SJCRH30 (cell line): ENCODE measurements at regions not wholly inside any gene's neighbourhood (a gene's known extent, or its start where the extent isn't known, plus 50 kb on each side); places are given as distances from the start of the nearest gene placed in this dataset.

ENCODE experiments used
- DNase-seq, 2 experiments: peaks; one replicate each; pipeline ENCODE4 v3.0.0-alpha.2; 2015 to 2020
- H3K27ac ChIP-seq: fragments of 250-450 bp; sonication (Bioruptor Pico); 2 replicates; pipeline ENCODE4 v1.5.1; 2020; ENCODE audit warnings: mild to moderate bottlenecking, moderate library complexity
- H3K27me3 ChIP-seq: fragments of 250-450 bp; sonication (Bioruptor Pico); 2 replicates; pipeline ENCODE4 v1.5.1; 2020; ENCODE audit warnings: mild to moderate bottlenecking, moderate library complexity
- H3K36me3 ChIP-seq: fragments of 250-450 bp; sonication (Bioruptor Pico); 2 replicates; pipeline ENCODE4 v1.5.1; 2020; ENCODE audit warnings: mild to moderate bottlenecking, moderate library complexity
- H3K4me1 ChIP-seq: fragments of 250-450 bp; sonication (Bioruptor Pico); 2 replicates; pipeline ENCODE4 v1.5.1; 2020; ENCODE audit warnings: mild to moderate bottlenecking, moderate library complexity
- H3K4me3 ChIP-seq: fragments of 250-450 bp; sonication (Bioruptor Pico); 2 replicates; pipeline ENCODE4 v1.5.1; 2020; ENCODE audit warnings: mild to moderate bottlenecking, moderate library complexity
- H3K9me3 ChIP-seq: fragments of 250-450 bp; sonication (Bioruptor Pico); replicated peaks from 2 replicates; pipeline ENCODE4 v1.5.1; 2020; ENCODE audit warnings: mild to moderate bottlenecking, moderate library complexity

DNA sequence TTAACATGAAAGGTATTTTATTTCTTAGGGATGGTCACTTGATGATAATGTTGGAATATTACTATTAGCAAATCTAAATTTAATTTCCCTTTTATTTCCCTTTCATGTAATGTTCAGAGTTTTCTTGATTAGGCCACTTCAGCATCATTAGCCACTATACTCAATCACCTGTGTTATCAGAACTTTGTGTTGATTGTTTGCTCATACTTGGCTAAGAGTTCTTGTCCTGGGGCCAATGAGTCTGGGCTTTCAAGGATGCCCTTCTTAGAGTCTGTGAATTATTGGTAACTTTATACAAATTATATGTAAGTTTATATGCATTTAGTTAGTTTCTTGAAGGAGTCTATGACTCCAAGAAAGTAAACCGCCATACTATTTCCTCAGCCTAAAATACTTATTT lies 408.0 kb upstream of the DDX18 start:
- no peaks in the 10 kb centered on the region for H3K9me3 ChIP-seq
- no peak for DNase-seq
- no peaks in the 10 kb centered on the region for H3K4me1 ChIP-seq
- H3K4me3 ChIP-seq = no peak overlapping the region
- H3K27ac ChIP-seq = no peak overlapping the region
- no peaks in the 10 kb centered on the region for H3K36me3 ChIP-seq
- H3K27me3 ChIP-seq = no peaks in the 10 kb centered on the region

DNA sequence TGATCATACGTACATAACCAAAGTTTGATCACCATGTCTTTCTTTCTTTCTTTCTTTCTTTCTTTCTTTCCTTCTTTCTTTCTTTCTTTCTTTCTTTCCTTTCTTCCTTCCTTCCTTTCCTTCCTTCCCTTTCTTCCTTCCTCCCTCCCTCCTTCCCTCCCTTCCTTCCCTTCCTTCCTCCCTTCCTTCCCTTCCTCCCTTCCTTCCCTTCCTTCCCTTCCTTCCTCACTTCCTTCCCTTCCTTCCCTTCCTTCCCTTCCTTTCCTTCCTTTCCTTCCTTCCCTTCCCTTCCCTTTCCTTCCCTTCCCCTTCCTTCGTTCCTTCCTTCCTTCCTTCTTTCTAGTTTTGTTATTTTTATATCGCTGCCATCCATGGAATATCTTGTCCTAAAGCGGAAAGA lies 406.7 kb upstream of the DDX18 start:
- H3K4me1 ChIP-seq = no peaks in the 10 kb centered on the region
- no peaks in the 10 kb centered on the region for H3K9me3 ChIP-seq
- no peak overlapping the region for H3K4me3 ChIP-seq
- no peak for DNase-seq
- H3K27me3 ChIP-seq = no peaks in the 10 kb centered on the region
- no peaks in the 10 kb centered on the region for H3K36me3 ChIP-seq
- no peak overlapping the region for H3K27ac ChIP-seq

DNA sequence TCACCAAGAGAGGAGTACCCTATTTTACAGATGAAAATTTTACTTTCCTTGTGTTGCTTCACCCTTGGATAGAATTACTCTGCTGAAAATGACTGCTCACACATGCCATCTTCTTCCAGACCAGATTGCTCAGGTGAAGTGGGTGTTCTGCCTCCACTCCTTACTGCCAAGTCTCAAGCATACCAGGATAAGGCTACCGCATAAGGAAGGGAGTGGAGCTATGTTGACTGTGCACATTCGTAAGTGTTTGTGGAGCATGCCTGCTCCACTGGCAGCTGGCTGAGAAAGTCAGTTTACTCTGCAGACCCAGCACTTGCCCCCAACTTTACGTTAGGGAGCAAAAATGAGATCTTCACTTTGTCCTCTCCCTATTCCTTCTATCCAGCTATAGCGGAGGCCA lies 405.0 kb upstream of the DDX18 start:
- no peak overlapping the region for H3K27ac ChIP-seq

DNA sequence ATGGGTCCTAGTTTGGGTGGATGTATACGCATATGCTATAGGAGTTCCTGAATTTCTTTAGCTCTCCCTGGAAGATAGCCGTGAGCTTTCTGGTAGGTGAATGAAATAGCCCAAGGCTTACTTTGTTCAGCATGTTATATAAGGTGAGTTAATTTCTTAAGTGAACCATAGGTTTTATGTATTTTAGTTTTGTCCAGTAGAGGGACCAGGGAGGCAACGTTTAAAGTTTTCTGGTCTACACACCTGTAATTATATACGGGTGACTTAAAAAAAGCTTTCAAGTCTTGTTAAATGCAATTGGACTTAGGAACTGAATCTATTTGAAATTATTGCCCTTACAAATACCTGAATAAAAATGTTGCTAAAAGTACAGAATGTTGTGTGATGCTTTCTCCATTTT lies 402.5 kb upstream of the DDX18 start:
- Histone ChIP-seq H3K27me3 (no peaks in the 10 kb centered on the region), H3K9me3 (no peaks in the 10 kb centered on the region), H3K4me3 (no peak overlapping the region), H3K4me1 (no peaks in the 10 kb centered on the region), H3K36me3 (no peaks in the 10 kb centered on the region), H3K27ac (no peak overlapping the region)
- no peak for DNase-seq

More for the DNA sequence above, 405.0 kb upstream of the DDX18 start:
- H3K4me1 ChIP-seq = no peaks in the 10 kb centered on the region
- DNase-seq = no peak
- H3K9me3 ChIP-seq = no peaks in the 10 kb centered on the region
- no peaks in the 10 kb centered on the region for H3K36me3 ChIP-seq
- no peak overlapping the region for H3K4me3 ChIP-seq
- no peaks in the 10 kb centered on the region for H3K27me3 ChIP-seq

DNA sequence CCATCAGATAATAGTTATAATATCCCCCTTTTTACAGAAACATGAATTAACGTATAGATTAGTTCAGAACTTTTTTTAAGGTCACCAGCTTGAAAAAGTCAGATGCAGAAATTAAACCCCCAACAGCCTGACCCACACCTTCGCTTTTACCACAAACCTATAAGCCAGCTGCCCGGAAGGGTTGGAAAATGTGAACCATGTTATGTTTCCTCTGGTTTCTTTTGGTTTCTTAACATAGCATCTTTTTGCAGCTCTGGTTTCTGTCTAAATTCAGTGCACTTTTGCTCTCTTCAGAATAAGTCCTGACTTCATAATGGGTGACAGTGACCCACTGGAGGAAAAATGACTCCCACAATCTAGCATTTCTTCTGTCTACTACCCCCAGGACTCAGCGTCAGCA lies 381.7 kb upstream of the DDX18 start:
- H3K9me3 ChIP-seq = no peaks in the 10 kb centered on the region
- no peak for DNase-seq

DNA sequence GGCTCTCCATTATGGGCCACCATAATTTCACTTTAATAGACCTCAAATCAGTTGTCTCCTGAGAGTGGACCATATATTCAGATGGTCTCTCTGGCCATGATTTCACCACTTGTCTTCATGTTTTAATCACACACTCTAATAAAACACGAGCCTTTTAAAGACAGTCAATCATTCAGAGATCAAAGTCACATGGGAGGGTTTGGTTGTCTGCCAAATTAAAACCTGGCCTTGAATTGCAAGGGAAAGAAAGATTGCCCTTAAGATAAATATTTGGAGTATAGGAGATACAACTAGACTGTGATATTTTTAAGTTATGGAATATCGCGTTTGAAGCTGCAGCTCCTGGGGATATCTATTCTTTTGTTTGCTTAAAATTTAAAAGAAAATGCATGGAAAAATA lies 377.8 kb upstream of the DDX18 start:
- Histone ChIP-seq H3K36me3 (no peaks in the 10 kb centered on the region), H3K27me3 (no peaks in the 10 kb centered on the region), H3K27ac (no peak overlapping the region), H3K9me3 (no peaks in the 10 kb centered on the region), H3K4me3 (no peak overlapping the region), H3K4me1 (no peaks in the 10 kb centered on the region)
- no peak for DNase-seq

More for the DNA sequence above, 381.7 kb upstream of the DDX18 start:
- no peaks in the 10 kb centered on the region for H3K36me3 ChIP-seq
- no peak overlapping the region for H3K27ac ChIP-seq
- H3K4me3 ChIP-seq = no peak overlapping the region
- no peaks in the 10 kb centered on the region for H3K27me3 ChIP-seq
- no peaks in the 10 kb centered on the region for H3K4me1 ChIP-seq

DNA sequence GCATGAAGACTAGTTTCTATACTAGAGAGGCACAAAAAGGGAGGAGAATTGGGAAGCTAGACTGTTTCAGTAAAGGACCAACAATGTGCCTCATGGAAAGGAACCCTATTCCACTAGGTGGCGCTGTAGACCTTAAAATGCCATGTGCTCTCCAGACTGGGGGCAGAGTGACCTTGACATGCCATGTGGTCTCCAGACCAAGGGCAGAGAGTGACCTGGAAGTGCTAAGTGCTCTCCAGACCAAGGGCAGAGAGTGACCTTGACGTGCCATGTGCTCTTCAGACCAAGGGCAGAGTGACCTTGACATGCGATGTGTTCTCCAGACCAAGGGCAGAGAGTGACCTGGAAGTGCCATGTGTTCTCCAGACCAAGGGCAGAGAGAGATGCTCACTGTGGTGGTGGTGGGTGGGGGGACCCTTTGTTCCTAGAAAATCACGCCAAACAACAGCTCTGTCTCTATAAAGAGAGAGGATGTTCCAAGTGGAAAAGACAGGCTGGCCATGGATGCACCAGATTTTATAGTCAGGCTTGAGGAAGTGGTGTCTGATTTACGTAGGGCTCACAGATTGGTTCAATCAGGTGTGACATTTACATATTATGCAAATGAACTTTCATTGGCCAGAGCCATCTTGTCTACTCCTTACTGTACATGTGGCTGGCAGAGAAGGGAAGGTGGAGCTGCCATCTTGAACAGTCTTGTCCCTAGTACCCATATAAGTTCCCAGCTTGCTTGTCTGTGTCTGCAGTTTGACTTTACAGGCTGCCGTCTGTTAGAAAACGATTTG lies 344.0 kb upstream of the DDX18 start:
- Histone ChIP-seq H3K36me3 (no peaks in the 10 kb centered on the region), H3K4me1 (no peaks in the 10 kb centered on the region), H3K27me3 (no peaks in the 10 kb centered on the region), H3K27ac (no peak overlapping the region), H3K9me3 (no peaks in the 10 kb centered on the region), H3K4me3 (no peak overlapping the region)
- peak; percentile 46 to 77 for DNase-seq

DNA sequence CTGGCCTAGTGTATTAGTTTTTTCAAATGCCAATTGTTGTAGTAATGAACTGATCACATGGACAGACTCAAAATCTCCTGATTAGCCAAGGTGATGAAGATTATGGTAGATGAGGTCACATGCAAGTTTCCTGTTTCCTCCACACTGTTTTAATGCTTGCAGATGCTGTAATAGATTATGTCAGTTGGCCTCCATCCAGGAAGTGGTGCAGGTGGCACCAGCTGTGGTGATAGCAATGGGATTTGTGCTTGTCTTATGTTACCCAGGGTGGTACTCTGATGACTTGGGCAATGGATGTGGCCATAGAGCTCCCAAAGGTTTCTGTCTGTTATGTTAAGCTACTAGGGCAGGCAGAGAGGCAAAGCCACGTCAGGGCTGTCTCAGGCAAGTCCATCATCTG lies 332.9 kb upstream of the DDX18 start:
- DNase-seq = peak in 1 of 2 experiments; percentile 8
- Histone ChIP-seq H3K27me3 (no peaks in the 10 kb centered on the region), H3K27ac (no peak overlapping the region), H3K4me1 (no peaks in the 10 kb centered on the region), H3K4me3 (no peak overlapping the region), H3K36me3 (no peaks in the 10 kb centered on the region), H3K9me3 (0 out of 2 replicates have a peak, but pooled peaks cover 3% of the 10 kb centered on the region)

DNA sequence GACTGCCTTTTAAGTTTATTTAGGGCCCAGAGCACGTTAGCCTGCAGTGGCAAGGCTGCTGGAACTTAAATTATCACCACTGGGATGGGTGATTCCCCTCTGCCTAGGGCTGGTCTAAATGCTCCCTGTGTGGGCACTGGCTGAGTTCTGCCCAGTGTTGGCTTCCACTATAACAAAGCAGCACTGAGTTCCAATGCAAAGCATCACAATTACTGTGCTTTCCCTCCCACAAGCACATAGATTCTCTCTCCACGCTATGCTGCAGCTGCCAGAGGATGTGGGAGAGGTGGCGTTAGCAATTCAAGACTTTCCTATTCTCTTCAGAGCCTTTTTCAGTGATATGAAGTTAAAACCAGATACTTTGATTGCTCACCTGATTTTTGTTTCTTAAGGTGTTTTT lies 328.9 kb upstream of the DDX18 start:
- DNase-seq = no peak
- H3K9me3 ChIP-seq = no peaks in the 10 kb centered on the region
- no peaks in the 10 kb centered on the region for H3K27me3 ChIP-seq
- H3K4me3 ChIP-seq = no peak overlapping the region
- no peaks in the 10 kb centered on the region for H3K4me1 ChIP-seq
- no peaks in the 10 kb centered on the region for H3K36me3 ChIP-seq
- no peak overlapping the region for H3K27ac ChIP-seq

DNA sequence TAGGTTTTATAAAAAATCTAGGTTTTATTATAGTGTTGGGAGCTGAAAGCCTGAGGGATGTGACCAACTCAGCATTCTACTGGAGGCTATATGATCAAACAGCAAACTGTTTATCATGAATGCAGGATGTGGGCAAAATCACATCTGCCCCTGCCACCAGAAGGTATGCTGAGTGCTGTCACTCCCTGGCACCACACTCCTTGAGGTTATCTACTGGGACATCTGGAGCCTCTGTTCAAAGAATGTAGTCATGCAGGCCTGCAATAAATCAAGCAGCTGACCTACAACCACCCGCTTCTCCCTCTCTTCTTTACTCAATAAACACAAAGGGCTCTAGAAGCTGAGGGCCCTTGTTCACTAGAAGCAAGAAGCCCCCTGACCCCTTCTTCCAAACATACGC lies 328.4 kb upstream of the DDX18 start:
- DNase-seq = no peak
- H3K4me1 ChIP-seq = no peaks in the 10 kb centered on the region
- no peaks in the 10 kb centered on the region for H3K9me3 ChIP-seq
- H3K27me3 ChIP-seq = no peaks in the 10 kb centered on the region
- no peaks in the 10 kb centered on the region for H3K36me3 ChIP-seq
- H3K4me3 ChIP-seq = no peak overlapping the region
- H3K27ac ChIP-seq = no peak overlapping the region

DNA sequence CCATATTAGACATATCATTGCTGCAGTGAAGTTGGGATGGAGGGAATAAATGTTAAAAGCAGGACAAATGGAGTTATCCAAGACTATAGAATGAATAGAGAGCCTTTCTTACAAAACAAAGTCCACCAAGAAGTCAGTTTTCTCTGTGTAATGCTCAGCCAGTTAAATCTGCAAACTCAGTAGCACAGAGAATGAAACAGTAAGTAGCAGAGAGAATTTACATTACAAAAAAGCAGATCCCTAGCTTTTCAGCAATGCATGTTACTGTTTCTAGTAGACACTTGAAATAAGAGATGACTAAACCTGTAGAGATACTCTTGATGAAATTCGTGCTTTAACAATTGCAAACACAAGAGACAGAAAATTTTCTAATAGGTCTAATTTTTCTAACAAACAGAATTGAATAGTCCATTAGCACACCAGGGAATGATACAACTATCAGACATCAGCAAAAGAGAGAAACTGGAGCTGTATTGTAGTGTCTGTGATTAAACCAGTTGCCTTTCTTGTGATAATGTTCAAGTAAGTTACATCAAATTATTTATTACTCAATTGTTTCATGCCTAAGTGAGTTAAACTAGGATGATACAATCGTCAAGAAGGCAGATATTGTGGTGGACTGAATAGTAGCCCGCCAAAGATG lies 322.2 kb upstream of the DDX18 start:
- DNase-seq = no peak
- no peaks in the 10 kb centered on the region for H3K4me1 ChIP-seq
- H3K27me3 ChIP-seq = no peaks in the 10 kb centered on the region
- no peak overlapping the region for H3K4me3 ChIP-seq
- H3K36me3 ChIP-seq = no peaks in the 10 kb centered on the region
- H3K27ac ChIP-seq = no peak overlapping the region
- H3K9me3 ChIP-seq = no peaks in the 10 kb centered on the region

DNA sequence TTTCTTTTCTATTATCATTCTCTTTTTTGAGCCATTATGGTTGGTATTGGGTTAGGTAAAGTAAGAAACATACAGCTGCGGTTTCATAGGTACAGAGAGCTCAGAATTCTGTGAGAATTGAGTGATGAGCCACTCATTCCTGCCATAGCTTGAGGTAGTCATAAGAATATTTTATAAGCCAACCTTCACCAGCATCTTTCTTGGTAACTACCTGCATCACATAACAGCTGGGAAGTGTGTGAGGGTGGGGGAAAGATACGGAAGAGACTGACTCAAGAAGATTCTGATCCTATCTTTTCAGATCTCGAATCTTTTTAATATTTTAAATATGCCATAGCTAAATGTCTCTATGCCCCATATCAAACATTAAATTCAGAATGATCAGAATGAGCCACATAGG lies 313.8 kb upstream of the DDX18 start:
- no peak overlapping the region for H3K27ac ChIP-seq
- H3K36me3 ChIP-seq = no peaks in the 10 kb centered on the region
- no peaks in the 10 kb centered on the region for H3K9me3 ChIP-seq
- no peak for DNase-seq
- H3K4me1 ChIP-seq = no peaks in the 10 kb centered on the region
- H3K27me3 ChIP-seq = 0 out of 2 replicates have a peak, but pooled peaks cover 3% of the 10 kb centered on the region
- H3K4me3 ChIP-seq = no peak overlapping the region

DNA sequence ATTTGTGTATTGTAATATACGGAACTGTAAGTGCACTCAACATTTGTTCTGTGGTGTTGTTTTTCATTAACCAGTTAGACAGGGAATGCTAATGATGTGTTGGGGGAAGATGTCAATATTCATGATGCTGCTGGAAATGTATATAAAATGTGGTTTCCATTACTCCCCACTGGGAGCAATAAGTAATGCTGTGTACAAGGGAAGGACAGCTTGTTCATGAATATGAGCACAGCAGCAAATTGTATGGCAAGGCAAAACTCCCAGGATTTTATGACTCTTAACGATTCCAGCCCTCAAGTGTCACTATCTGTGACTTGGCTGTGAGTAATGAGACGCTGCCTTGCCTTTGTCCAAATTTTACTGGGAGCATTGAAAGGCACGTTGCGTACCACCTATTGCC lies 312.4 kb upstream of the DDX18 start:
- H3K4me3 ChIP-seq = no peak overlapping the region

DNA sequence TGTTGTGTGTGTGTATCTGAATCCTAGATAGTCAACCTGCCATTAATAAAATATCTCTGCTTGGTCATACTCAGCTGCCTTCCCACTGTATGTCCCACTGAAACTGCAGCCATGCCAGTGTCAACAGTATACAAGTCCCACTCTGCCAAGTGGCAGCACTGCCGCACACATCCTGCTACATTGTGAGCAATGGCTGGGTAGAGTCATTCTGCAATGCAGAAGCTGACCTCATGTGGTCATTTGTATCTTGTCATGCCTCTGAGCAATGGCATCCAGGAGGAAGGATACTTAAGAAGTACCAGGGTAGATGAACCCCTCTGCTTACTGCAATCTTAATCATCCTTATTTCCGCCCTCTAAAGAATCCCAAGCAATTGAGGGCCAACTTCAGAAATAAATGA lies 302.2 kb upstream of the DDX18 start:
- 0 out of 2 replicates have a peak, but pooled peaks cover 4% of the 10 kb centered on the region for H3K27me3 ChIP-seq
- H3K36me3 ChIP-seq = no peaks in the 10 kb centered on the region
- H3K4me1 ChIP-seq = no peaks in the 10 kb centered on the region
- no peak for DNase-seq
- no peak overlapping the region for H3K27ac ChIP-seq
- H3K4me3 ChIP-seq = no peak overlapping the region
- H3K9me3 ChIP-seq = no peaks in the 10 kb centered on the region

More for the DNA sequence above, 312.4 kb upstream of the DDX18 start:
- Histone ChIP-seq H3K9me3 (no peaks in the 10 kb centered on the region), H3K4me1 (no peaks in the 10 kb centered on the region), H3K27me3 (0 out of 2 replicates have a peak, but pooled peaks cover 3% of the 10 kb centered on the region), H3K27ac (no peak overlapping the region), H3K36me3 (no peaks in the 10 kb centered on the region)
- no peak for DNase-seq

DNA sequence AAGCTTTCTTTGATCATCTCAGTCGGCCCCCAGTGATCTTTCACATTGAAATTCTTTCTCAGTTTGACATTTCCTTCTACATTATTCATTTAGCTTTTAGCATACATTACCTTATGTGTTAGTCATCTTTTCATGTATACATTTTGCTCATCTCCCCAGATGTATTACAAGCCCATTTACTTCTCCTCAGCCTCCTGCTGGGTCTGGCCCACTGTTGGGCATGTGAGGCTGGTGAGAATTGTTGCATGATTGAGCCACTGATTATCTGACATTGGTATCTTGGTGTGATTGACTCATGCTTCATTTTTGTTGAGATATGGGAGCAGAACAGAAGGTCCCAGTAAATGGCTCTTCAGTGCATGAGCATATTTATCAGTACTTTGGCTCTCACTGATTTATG lies 300.1 kb upstream of the DDX18 start:
- H3K4me1 ChIP-seq = no peaks in the 10 kb centered on the region
- no peaks in the 10 kb centered on the region for H3K27me3 ChIP-seq
- no peaks in the 10 kb centered on the region for H3K9me3 ChIP-seq
- no peak for DNase-seq
- no peak overlapping the region for H3K27ac ChIP-seq
- no peak overlapping the region for H3K4me3 ChIP-seq
- H3K36me3 ChIP-seq = no peaks in the 10 kb centered on the region

DNA sequence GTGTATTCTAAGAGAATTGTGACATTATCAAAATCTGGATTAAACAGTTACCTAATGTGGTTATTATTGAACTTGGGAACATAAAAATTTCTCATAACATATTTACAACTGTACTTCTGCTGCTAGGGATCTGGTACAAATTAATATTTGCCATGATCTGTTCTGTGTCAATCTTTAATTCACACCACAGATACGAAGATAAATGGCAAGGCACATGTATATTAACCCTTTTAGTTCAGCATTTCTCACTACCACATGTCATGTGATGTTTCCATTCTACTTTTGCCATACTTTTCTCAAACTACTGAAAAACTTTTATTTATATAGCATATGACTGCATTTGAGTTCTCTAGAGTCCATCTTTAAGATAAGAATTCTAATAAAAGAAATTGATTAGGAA lies 295.3 kb upstream of the DDX18 start:
- DNase-seq = no peak
- Histone ChIP-seq H3K27me3 (no peaks in the 10 kb centered on the region), H3K9me3 (no peaks in the 10 kb centered on the region), H3K36me3 (no peaks in the 10 kb centered on the region), H3K27ac (no peak overlapping the region), H3K4me1 (no peaks in the 10 kb centered on the region), H3K4me3 (no peak overlapping the region)
